NCI-H1694 (cell line): ENCODE measurements at regions not wholly inside any gene's neighbourhood (a gene's known extent, or its start where the extent isn't known, plus 50 kb on each side); places are given as distances from the start of the nearest gene placed in this dataset.
"Not testable (repeated sequence)": the region's sequence is repeated elsewhere in the genome, so short reads cannot be mapped to it uniquely, and the experiment has no call there.

ENCODE experiments used
- DNase-seq: peaks from one replicate; lab custom pipeline; 2025; lab: John Stamatoyannopoulos, UW

GRCh38 chr6:103578115-103578514 lies 1281.6 kb downstream of the HACE1 start:
- no peak for DNase-seq

- DNase-seq, result peak; percentile 67
Observed at GRCh38 chr6:103570431-103570830, 1289.3 kb downstream of the HACE1 start.

DNA sequence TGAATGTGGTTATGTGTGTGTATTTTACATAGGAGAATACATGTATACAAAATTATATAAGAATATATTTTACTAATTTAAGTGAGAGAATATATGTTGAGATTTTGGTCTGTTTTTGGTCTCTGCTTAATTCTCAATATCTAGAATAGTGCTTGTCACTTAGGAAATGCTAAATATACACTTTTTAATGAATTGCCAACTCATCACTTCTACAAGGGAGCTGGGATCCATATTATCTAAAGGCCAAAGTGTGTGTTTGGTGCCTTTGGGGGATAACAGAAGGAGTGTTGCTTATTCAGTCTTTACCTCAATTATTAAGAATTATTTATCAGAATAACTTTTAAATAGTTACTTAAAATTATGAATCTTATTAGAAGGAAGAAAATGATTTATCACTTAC lies 1304.8 kb downstream of the HACE1 start:
- no peak for DNase-seq

DNA sequence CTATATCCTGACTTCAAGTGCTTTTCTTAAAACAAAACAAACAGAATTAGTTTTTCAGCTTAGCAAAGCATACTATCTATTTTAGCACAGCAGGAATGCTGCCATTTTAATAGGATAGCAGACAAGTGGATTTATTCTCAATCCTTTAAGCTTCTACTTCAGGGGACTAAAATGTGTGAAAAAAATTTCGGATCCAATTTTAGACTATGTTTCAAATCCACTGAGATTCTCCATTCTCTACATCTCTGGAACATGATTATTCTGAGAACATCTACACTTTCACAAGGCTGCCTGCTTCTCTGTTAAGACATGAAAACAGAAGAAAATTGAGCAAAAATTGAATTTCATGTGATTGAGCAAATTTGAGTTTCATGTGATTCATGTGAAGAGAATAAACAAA lies 1321.3 kb downstream of the HACE1 start:
- no peak for DNase-seq

- DNase-seq, result no peak
Observed at GRCh38 chr6:103534814-103535213, 1324.9 kb downstream of the HACE1 start.

DNA sequence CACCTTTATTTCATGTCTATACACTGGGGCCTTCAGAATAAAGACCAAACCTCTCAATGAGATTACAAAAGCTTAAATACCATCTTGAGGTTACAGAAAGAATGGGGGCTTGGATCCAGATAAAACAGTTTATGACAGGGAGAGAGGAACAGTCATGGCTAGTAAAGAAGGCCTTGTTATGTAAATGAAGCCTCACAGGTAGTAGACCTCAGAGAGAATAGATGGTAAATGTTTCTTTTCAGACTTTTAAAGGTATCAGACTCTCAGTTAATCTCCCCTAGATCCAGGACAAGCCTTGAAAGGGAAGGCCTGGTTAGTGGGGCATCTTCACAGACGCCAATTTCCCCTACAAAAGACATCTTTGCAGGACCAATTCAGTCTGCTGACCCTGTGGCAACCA lies 1325.6 kb downstream of the HACE1 start:
- no peak for DNase-seq

DNA sequence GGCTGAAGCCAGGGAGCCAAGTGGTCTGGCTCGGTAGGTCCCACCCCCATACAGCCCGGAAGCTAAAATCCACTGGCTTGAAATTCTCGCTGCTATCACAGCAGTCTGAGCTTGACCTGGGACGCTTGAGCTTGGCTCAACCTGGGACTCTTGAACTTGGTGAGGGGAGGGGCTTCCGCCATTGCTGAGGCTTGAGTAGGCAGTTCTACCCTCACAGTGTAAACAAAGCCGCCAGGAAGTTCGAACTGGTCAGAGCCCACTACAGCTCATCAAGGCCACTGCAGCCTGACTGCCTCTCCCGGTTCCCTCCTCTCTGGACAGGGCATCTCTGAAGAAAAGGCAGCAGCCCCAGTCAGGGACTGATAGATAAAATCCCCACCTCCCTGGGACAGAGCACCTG lies 1337.7 kb downstream of the HACE1 start:
- no peak for DNase-seq

DNA sequence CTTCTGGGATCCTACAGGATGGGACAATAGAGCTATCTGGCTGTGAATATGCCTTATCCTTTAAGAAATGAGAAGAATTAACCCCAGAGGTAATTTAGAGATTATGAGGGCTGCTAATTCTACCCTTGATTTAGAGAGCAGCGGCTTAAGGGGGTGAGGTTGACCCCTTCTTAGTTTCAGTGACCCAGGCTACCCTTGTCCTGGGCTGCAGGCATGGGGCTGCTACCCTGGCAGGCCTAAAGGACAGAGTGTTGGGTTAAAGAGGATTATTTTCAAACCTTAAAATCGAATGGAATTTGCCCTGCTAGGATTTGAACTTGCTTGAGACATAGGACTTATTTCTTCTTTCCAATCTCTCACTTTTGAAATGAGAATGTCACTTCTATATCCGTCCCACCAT lies 1343.4 kb downstream of the HACE1 start:
- DNase-seq, result no peak

GRCh38 chr6:103507052-103507451 lies 1352.7 kb downstream of the HACE1 start:
- no peak for DNase-seq

GRCh38 chr6:103505155-103505518 lies 1354.6 kb downstream of the HACE1 start:
- DNase-seq, result no peak

DNA sequence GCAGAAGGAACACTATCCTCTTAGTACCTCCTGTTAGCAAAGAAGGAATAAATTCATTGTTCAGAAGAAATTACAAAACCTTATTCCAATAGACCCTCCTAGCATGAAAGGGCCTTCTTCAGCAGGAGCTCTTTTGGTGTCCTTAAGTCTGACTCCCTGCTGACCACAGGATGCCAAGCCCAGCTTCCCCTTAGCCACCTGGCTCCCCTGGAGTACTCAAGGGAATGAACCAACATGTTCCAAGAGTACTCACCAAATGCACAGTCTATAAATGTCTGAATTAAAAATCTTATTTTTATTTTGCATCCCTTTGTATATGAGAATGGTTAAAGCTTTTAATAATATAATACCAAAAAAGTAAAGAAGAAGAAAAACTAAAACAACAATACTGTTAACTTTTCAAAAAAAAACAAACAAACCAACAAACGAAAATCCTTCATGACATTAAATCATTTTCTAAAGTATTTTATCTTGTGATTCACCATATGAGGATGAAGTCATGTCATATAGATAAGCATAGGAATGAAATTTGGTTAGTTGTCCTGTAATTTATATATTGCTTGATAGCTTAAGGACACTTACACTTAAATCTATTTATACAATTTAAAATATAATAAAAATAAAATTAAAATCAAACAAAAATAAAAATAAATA lies 1355.1 kb downstream of the HACE1 start:
- DNase-seq, result no peak

DNA sequence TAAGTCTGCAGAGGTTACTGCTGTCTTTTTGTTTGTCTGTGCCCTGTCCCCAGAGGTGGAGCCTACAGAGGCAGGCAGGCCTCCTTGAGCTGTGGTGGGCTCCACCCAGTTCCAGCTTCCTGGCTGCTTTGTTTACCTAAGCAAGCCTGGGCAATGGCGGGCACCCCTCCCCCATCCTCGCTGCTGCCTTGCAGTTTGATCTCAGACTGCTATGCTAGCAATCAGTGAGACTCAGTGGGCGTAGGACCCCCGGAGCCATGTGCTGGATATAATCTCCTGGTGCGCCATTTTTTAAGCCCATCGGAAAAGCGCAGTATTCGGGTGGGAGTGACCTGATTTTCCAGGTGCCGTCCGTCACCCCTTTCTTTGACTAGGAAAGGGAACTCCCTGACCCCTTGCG lies 1363.1 kb downstream of the HACE1 start:
- DNase-seq, result not testable (repeated sequence)

DNA sequence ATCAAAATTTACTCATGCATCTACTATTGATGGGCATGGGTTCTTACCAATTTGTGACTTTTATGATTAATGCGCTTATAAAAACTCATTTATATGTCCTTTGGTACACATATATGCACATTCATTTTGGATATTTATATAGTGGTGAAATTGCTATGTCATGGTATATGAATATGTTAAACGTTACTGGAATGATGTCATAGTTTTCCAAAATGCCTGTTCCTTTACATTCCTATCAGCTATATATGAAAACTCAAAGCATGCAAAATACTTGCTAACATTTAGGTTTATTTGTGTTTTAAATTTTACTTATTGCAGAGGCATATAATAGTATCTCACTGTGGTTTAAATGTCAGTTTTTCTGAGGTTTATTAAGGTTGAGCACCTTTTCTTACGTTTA lies 1403.1 kb downstream of the HACE1 start:
- DNase-seq, result no peak

GRCh38 chr6:103455275-103455674 lies 1404.4 kb downstream of the HACE1 start:
- DNase-seq, result no peak

DNA sequence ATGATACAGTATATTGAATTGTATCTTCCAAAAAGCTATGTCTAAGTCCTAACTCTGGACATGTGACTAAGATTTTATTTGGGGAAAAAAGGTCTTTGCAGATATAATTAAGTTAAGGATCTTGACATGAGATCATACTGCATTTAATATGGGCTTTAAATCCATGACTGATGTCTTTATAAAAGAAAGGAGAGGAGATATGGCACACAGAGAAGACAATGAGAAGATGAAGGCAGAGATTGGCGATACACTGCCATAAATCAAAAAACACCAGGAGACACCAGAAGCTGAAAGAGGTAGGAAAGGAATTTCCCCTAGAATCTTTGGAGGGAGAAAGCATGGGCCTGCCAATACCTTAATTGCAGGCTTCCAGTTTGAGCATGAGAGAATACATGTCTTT lies 1450.2 kb downstream of the HACE1 start:
- DNase-seq, result no peak

GRCh38 chr6:103405321-103405720 lies 1454.4 kb downstream of the HACE1 start:
- no peak for DNase-seq

- DNase-seq, result no peak
Observed at GRCh38 chr6:103404799-103405198, 1454.9 kb downstream of the HACE1 start.

GRCh38 chr6:103396768-103397167 lies 1463.0 kb downstream of the HACE1 start:
- DNase-seq, result no peak

- DNase-seq, result no peak
Observed at GRCh38 chr6:103379272-103379671, 1480.4 kb downstream of the HACE1 start.

DNA sequence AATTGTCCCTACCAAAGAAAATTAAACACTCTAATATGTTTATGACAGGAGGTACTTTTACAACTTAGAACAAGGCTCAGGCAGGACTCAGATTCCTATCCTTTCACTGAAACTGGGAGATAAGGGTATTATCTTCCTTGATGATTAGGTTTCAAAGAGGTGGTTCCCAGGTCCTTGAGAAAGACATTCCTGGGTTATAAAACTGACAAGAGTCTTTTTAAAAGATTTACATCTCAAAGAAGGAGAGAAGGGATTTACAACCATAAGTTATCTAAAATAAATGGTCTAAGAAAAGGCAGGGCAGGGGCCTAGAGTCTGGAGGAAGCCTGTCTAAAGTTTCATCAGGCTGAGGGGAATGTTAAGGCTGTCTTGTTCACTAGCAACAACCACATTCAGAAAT lies 1492.5 kb downstream of the HACE1 start:
- no peak for DNase-seq

- DNase-seq, result no peak
Observed at GRCh38 chr6:103356531-103356930, 1503.2 kb downstream of the HACE1 start.

DNA sequence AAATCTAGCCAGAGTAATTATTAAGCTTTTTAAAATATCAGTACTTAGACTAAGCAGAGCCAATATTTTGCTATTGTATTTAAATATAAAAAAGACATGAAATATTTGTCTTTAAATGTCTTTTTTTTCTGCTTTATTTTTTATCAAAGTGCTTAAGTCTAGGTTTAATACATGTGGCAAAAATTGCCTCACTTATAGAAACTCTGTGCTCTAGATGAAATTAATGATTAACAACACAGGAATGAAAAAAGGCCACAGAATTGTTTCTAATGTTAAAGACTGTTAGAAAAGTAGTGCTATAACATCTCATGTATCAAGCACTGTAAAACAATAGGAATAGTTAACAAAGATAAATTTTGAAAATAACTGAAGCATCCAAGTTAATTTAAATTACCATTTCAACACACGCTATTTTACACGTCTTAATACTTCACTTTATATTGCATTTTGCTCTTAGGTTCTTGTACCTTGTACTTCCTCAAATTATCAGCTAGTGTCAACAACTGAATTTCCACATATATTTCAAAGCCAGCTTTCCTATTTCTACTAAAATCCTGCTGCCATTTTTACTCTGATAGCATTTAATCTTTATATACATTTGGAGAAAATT lies 1515.1 kb downstream of the HACE1 start:
- DNase-seq, result no peak

GRCh38 chr6:103335412-103335811 lies 1524.3 kb downstream of the HACE1 start:
- no peak for DNase-seq
